Breast epithelium (tissue), 4 donors: ENCODE measurements at regions not wholly inside any gene's neighbourhood (a gene's known extent, or its start where the extent isn't known, plus 50 kb on each side); places are given as distances from the start of the nearest gene placed in this dataset.

ENCODE experiments used
- DNase-seq, 2 donors: peaks; one replicate each; pipeline ENCODE4 v3.0.0-alpha.2; 2019; ENCODE audit warnings: low spot score in 2 of 2
- H3K27ac ChIP-seq, 2 donors: fragments of 200-600 bp; sonication (generic) in 1 of 2; one replicate each; pipeline ENCODE4 v1.5.1; 2016 to 2019; ENCODE audit warnings: mild to moderate bottlenecking in 1 of 2
- H3K27me3 ChIP-seq, 2 donors: fragments of 200-600 bp; sonication (generic) in 1 of 2; one replicate each; pipeline versions ENCODE4 v1.5.1 to v1.6.0; 2017 to 2019; ENCODE audit warnings: control low read depth in 1 of 2, mild to moderate bottlenecking in 1 of 2
- H3K36me3 ChIP-seq: fragments of 200-600 bp; one replicate; pipeline ENCODE4 v1.5.1; 2019
- H3K4me1 ChIP-seq, 2 donors: fragments of 200-600 bp; sonication (generic); one replicate each; pipeline ENCODE4 v1.5.1; 2016 to 2019; ENCODE audit warnings: control low read depth in 1 of 2
- H3K4me3 ChIP-seq, 3 donors: fragments of 200-600 bp; sonication (generic); 1 replicate in 2 of 3; 2 replicates in 1 of 3; pipeline ENCODE4 v1.5.1; 2016 to 2019; ENCODE audit warnings: mild to moderate bottlenecking in 3 of 3, moderate library complexity in 2 of 3
- H3K9me3 ChIP-seq, 2 donors: fragments of 200-600 bp; sonication (generic) in 1 of 2; one replicate each; pipeline ENCODE4 v1.5.1; 2016 to 2019; ENCODE audit warnings: control low read depth in 1 of 2
- CTCF ChIP-seq, 3 donors: fragments of 450-650 bp; IDR thresholded peaks; one replicate each; pipeline ENCODE4 v1.5.1; 2016 to 2017; ENCODE audit warnings: antibody characterized with exemption in 3 of 3, mild to moderate bottlenecking in 3 of 3, moderate library complexity in 3 of 3
- POLR2A ChIP-seq: fragments of 450-650 bp; IDR thresholded peaks from one replicate; pipeline ENCODE4 v1.6.1; 2016; ENCODE audit warnings: antibody characterized with exemption, mild to moderate bottlenecking, moderate library complexity
- POLR2AphosphoS5 ChIP-seq, 3 donors: sonication (generic); formaldehyde crosslinking; IDR thresholded peaks; one replicate each; pipeline ENCODE4 v1.6.1; 2017; ENCODE audit warnings: antibody characterized with exemption in 3 of 3
- intact Hi-C: fragments of 100-400 bp; cut with DNase I; formaldehyde crosslinking; loops from one replicate; pipeline ENCODE4 v1.15.1; 2023; ENCODE audit warnings: low total_unique reads

DNA sequence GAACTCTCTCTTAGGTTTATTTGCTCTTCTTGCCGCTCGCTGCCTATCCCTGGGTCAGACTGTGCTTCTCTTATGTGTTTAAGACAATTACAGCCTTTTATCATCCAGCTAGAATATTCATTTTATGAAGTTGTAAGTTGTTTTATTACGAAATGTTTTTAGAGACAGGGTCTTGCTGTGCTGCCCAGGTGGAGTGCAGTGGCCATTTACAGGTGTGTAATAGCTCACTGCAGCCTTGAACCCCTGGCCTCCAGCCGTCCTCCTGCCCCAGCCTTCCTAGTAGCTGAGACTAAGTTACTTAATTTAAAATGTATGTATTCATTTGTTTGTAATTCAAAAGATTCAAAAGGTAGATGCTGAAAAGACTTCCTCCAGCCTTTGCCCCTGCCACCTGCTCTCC is 99.0 kb upstream of the KIF26B start:
- H3K4me1 ChIP-seq, result no peaks in the 10 kb centered on the region
- H3K36me3 ChIP-seq, result no peaks in the 10 kb centered on the region
- intact Hi-C loops, result no loop called here
- no peak overlapping the region for H3K27ac ChIP-seq
- no peaks in the 10 kb centered on the region for H3K27me3 ChIP-seq
- TF ChIP-seq POLR2A (no peak), CTCF (IDR thresholded peaks at IDR 0.05) (no peak), POLR2AphosphoS5 (IDR thresholded peaks at IDR 0.05) (no peak)
- DNase-seq, result no peak
- no peaks in the 10 kb centered on the region for H3K9me3 ChIP-seq
- no peak overlapping the region for H3K4me3 ChIP-seq

- Histone ChIP-seq H3K27me3 (no peaks in the 10 kb centered on the region), H3K36me3 (no peaks in the 10 kb centered on the region), H3K4me3 (no peak overlapping the region), H3K27ac (no peak overlapping the region), H3K4me1 (no peaks in the 10 kb centered on the region), H3K9me3 (no peaks in the 10 kb centered on the region)
- intact Hi-C loops, result no loop called here
- TF ChIP-seq POLR2A, result no peak
- TF ChIP-seq CTCF (IDR thresholded peaks at IDR 0.05), result no peak
- TF ChIP-seq POLR2AphosphoS5 (IDR thresholded peaks at IDR 0.05), result no peak
- no peak for DNase-seq
Observed at GRCh38 chr1:245054507-245055270, 100.1 kb upstream of the KIF26B start.

DNA sequence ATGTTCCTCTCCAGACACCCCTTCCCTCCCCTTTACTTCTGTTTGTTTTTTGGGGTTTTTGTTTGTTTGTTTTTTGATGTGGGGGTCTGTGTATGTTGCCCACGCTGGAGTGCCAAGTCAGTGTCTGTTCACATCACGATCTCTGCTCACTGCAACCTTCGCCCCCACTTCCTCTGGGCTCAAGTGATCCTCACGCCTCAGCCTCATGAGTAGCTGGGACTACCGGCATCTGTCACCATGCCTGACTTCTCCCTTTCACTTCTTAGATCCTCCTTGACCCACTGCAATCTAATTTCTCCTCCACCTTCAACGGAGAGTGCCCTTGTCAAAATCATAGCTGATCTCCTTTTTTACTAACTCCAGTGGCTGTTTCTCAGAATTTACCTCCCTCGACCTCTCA is 100.7 kb upstream of the KIF26B start:
- H3K27ac ChIP-seq, result no peak overlapping the region
- DNase-seq, result no peak
- no peaks in the 10 kb centered on the region for H3K27me3 ChIP-seq
- intact Hi-C loops, result no loop called here
- no peaks in the 10 kb centered on the region for H3K36me3 ChIP-seq
- H3K4me3 ChIP-seq, result no peak overlapping the region
- H3K4me1 ChIP-seq, result no peaks in the 10 kb centered on the region
- TF ChIP-seq CTCF (IDR thresholded peaks at IDR 0.05) (no peak), POLR2AphosphoS5 (IDR thresholded peaks at IDR 0.05) (no peak), POLR2A (no peak)
- H3K9me3 ChIP-seq, result no peaks in the 10 kb centered on the region

DNA sequence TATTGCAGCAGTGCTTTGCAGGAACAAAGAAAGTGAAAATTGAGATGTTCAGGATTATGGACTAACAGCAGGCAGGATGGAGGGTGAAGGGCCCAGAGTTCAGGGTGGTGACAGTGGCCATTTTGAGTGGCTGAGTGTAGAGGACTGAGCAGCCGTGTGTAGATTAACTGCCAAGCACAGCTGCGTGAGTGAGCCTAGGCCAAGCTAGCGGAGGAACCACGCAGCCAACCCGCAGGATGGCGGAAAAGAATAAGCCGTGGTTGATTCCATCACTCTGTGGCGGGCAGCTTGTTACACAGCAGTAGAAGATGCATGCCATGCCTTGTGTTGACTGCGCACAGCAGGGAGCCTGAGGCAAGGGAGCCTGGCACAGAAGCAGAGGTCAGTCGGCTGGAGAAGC is 102.5 kb upstream of the KIF26B start:
- no peak for DNase-seq
- Histone ChIP-seq H3K4me1 (no peaks in the 10 kb centered on the region), H3K27me3 (no peaks in the 10 kb centered on the region), H3K27ac (no peak overlapping the region), H3K4me3 (no peak overlapping the region), H3K9me3 (no peaks in the 10 kb centered on the region), H3K36me3 (no peaks in the 10 kb centered on the region)
- no peak for TF ChIP-seq CTCF (IDR thresholded peaks at IDR 0.05)
- no peak for TF ChIP-seq POLR2AphosphoS5 (IDR thresholded peaks at IDR 0.05)
- TF ChIP-seq POLR2A, result no peak
- intact Hi-C loops, result no loop called here

DNA sequence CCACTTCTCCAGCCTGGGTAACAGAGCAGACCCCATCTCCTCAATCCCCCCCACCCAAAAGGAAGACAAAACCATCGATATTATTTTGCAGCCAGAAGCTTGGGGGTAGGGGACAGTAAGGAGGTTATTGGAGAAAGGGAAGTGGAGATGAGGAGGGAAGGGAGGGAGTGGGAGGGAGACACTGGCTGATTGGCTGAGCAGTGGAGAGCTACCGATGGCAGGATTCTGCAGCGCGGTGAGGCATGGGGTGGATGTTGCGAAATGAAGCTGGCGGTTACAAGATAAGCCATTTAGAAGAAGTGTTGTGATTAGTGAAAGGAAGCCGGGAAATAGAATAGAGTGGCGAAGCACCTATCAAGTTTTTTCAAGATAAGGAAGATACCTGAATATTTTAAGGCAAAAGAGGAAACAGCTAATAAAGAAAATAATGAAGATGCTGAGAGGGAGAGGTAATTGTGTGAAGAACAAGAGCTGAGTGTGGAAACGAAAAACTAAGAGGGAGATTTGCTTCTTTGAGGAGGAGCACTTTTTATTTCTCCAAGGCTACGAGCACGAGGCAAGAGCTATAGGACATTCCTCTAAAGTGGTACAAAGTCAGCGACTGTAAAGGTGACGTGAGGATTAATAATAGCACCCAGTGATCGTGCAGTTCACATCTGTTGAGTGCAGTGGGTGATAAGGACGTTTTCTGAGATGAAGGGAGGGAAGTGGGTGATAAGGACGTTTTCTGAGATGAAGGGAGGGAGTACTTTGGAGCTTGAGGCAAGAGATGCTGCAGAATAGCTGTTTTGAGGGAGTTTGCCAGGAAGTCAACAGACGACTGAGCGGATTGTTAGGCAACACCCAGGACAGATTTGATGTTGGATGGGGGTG is 103.2 kb upstream of the KIF26B start:
- intact Hi-C loops, result no loop called here
- Histone ChIP-seq H3K4me3 (no peak overlapping the region), H3K27ac (no peak overlapping the region), H3K4me1 (no peaks in the 10 kb centered on the region), H3K36me3 (no peaks in the 10 kb centered on the region), H3K27me3 (no peaks in the 10 kb centered on the region), H3K9me3 (no peaks in the 10 kb centered on the region)
- no peak for DNase-seq
- TF ChIP-seq CTCF (IDR thresholded peaks at IDR 0.05) (no peak), POLR2A (no peak), POLR2AphosphoS5 (IDR thresholded peaks at IDR 0.05) (no peak)
